Gastrocnemius medialis (tissue), 4 donors: ENCODE measurements at regions not wholly inside any gene's neighbourhood (a gene's known extent, or its start where the extent isn't known, plus 50 kb on each side); places are given as distances from the start of the nearest gene placed in this dataset.

Experiments
- POLR2A ChIP-seq, 2 donors: fragments of 450-650 bp; IDR thresholded peaks; one replicate each; pipeline ENCODE4 v1.6.1; 2017; ENCODE audit warnings: antibody characterized with exemption in 2 of 2, mild to moderate bottlenecking in 2 of 2, moderate library complexity in 2 of 2
- TF ChIP-seq, protein P1 (sequence below), 5 experiments: fragments of 450-650 bp in 3 of 5; fragments of 200-600 bp in 2 of 5; sonication (generic) in 2 of 5; IDR thresholded peaks in 4 of 5; conservative IDR thresholded peaks in 1 of 5; 1 replicate in 4 of 5; 2 replicates in 1 of 5; pipeline ENCODE4 v1.5.1; 2016 to 2019; ENCODE audit warnings: antibody characterized with exemption in 5 of 5, mild to moderate bottlenecking in 3 of 5, moderate library complexity in 3 of 5

DNA sequence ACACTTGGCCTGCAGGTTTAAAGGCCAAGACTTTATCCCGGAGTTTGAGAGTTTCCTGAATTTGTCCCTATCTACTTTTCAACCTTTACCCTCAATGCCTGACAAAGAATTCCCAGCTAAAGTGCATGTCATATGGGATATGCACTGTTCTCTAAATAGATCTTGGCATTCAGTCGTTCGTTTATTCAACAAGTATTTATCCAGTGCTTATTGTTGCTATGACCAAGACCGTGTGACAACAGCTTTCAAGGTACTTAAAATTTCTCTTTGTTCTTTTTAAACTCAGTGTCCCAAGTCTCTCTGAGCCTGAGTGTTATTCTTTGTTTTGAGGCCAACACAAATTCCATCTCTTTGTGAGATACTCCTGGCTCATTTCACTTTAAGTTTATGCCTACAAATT is 133.4 kb downstream of the RGPD3 start:
- TF ChIP-seq, protein P1, sequence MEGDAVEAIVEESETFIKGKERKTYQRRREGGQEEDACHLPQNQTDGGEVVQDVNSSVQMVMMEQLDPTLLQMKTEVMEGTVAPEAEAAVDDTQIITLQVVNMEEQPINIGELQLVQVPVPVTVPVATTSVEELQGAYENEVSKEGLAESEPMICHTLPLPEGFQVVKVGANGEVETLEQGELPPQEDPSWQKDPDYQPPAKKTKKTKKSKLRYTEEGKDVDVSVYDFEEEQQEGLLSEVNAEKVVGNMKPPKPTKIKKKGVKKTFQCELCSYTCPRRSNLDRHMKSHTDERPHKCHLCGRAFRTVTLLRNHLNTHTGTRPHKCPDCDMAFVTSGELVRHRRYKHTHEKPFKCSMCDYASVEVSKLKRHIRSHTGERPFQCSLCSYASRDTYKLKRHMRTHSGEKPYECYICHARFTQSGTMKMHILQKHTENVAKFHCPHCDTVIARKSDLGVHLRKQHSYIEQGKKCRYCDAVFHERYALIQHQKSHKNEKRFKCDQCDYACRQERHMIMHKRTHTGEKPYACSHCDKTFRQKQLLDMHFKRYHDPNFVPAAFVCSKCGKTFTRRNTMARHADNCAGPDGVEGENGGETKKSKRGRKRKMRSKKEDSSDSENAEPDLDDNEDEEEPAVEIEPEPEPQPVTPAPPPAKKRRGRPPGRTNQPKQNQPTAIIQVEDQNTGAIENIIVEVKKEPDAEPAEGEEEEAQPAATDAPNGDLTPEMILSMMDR (IDR thresholded peaks at IDR 0.05 in 4 of 5, conservative IDR thresholded peaks at IDR 0.05 in 1 of 5), result no peak
- no peak for TF ChIP-seq POLR2A (IDR thresholded peaks at IDR 0.05)
